ENCODE measurements at regions not wholly inside any gene's neighbourhood (a gene's known extent, or its start where the extent isn't known, plus 50 kb on each side); places are given as distances from the start of the nearest gene placed in this dataset.

DNA sequence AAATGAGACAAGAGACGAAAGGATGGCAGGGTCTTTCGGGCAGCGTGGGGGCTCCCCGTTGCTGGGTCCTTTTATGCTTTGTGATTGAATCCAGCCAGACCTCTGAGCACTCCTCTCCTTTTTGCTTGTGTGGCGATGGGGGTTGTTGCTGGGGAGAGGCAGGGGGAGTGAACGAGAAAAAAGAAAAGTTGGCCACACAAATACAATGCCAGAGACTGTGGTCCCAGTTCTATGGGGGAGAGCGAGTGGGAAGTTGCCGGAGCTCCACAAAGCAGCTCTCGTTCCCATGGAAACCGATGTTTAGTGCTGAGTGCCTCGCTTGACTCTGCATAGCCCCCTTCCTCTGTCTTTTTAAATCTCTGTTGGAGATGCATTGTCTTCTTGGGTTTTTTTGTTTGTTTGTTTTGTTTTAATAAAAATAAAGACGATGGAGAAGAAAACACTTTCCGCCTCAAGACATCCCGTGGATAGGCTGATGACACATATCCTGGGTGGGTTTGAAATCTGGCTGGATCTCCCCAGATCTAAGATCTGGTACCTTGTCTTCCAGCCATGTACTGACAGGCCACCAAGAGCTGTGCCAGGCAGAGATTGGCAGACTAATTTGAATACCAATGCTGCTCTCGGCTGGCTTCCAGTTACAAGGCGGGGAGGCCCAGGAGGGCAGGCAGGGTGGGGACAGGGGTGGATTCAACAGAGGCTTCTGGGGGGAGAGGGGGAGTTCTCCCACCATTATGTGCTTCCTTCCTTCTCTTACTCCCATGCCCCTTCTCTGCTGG is 529.3 kb downstream of the QKI start:
- TF ChIP-seq L3MBTL2 (conservative IDR thresholded peaks at IDR 0.05) (no peak), HDGF (IDR thresholded peaks at IDR 0.05; ENCODE audit: borderline replicate concordance) (no peak), FOXK2 (IDR thresholded peaks at IDR 0.05) (no peak), ZNF384 (IDR thresholded peaks at IDR 0.05) (no peak)

All from HEK293T (cell line).